ENCODE measurements at regions not wholly inside any gene's neighbourhood (a gene's known extent, or its start where the extent isn't known, plus 50 kb on each side); places are given as distances from the start of the nearest gene placed in this dataset.

- Histone ChIP-seq H2BK12ac (ENCODE audit: insufficient read length, low read depth, low read length) (no peak overlapping the region), H2BK20ac (ENCODE audit: low read depth, low read length, poor library complexity, severe bottlenecking) (no peak overlapping the region), H3K79me2 (ENCODE audit: insufficient read depth, low read length) (no peaks in the 10 kb centered on the region), H2AFZ (ENCODE audit: low read length) (no peak overlapping the region), H4K20me1 (ENCODE audit: control insufficient read depth, insufficient read depth, insufficient read length) (no peaks in the 10 kb centered on the region), H3K23me2 (ENCODE audit: insufficient read length, low read depth, low read length, poor library complexity, severe bottlenecking) (no peaks in the 10 kb centered on the region), H3K9me3 (ENCODE audit: control insufficient read depth, low read depth, low read length) (no peaks in the 10 kb centered on the region), H3K79me1 (ENCODE audit: insufficient read depth, low read depth, low read length, poor library complexity, severe bottlenecking) (no peaks in the 10 kb centered on the region), H2BK5ac (ENCODE audit: insufficient read length, low read length) (no peak overlapping the region), H3K56ac (ENCODE audit: insufficient read length, low read depth, low read length) (no peak overlapping the region), H3K23ac (ENCODE audit: insufficient read length, low read depth, low read length) (no peak overlapping the region), H3K27ac (ENCODE audit: insufficient read length, low read depth, low read length) (no peak overlapping the region), H2AK5ac (ENCODE audit: insufficient read length, low read length) (no peak overlapping the region), H4K91ac (ENCODE audit: insufficient read length, low read depth, low read length) (no peak overlapping the region), H4K8ac (replicated peaks; ENCODE audit: insufficient read length, low read depth, low read length) (no peak overlapping the region), H2BK15ac (ENCODE audit: low read depth, low read length) (peak overlapping the region; percentile 44; the same call in 1 of the 2 replicates), H3K14ac (ENCODE audit: insufficient read depth, low read length) (no peak overlapping the region), H3K18ac (ENCODE audit: insufficient read length, low read depth, low read length) (no peak overlapping the region), H3K9ac (ENCODE audit: extremely low read depth, insufficient read length, low read length) (no peak overlapping the region), H3T11ph (ENCODE audit: low read length) (no peak overlapping the region), H3K27me3 (ENCODE audit: insufficient read depth, low read length) (no peaks in the 10 kb centered on the region), H2BK120ac (ENCODE audit: low read depth, low read length, poor library complexity, severe bottlenecking) (no peak overlapping the region), H4K5ac (ENCODE audit: insufficient read length, low read depth, low read length) (no peak overlapping the region), H3K4me1 (ENCODE audit: insufficient read depth, low read length) (no peaks in the 10 kb centered on the region), H3K4ac (ENCODE audit: low read depth, low read length) (no peak overlapping the region), H3K4me2 (ENCODE audit: insufficient read depth, insufficient read length, low read length) (no peak overlapping the region)
- Mint-ChIP-seq H3K27me3 (ENCODE audit: low read depth) (no peaks in the 10 kb centered on the region), H3K36me3 (ENCODE audit: insufficient read depth in 1 of 3, low read depth in 3 of 3) (no peaks in the 10 kb centered on the region; a peak in 1 of 7 replicates), H3K4me1 (no peaks in the 10 kb centered on the region), H3K4me3 (no peak overlapping the region), H3K9me3 (peaks cover 0 to 2% of the 10 kb centered on the region in 2 experiments; a peak in 2 of 5 replicates), H3K27ac (no peak overlapping the region)
- no peak for TF ChIP-seq CTCF (conservative IDR thresholded peaks at IDR 0.05)
- DNase-seq = no peak
Observed at GRCh38 chr13:76813891-76814290, 72.3 kb downstream of the KCTD12 start.
